H1 (cell line): ENCODE measurements at regions not wholly inside any gene's neighbourhood (a gene's known extent, or its start where the extent isn't known, plus 50 kb on each side); places are given as distances from the start of the nearest gene placed in this dataset.

ENCODE experiments used
- ATF2 ChIP-seq: IDR thresholded peaks from 2 replicates; pipeline ENCODE4 v1.6.1; 2012; ENCODE audit warnings: low read length, inconsistent platforms
- CEBPB ChIP-seq: IDR thresholded peaks from 2 replicates; pipeline ENCODE4 v1.6.1; 2012; ENCODE audit warnings: low read depth, low read length
- CTCF ChIP-seq, 3 experiments: IDR thresholded peaks; 1 replicate in 2 of 3; 2 replicates in 1 of 3; pipeline versions ENCODE4 v1.5.1 to v1.6.1; 2011; ENCODE audit warnings: low read length in 3 of 3, mild to moderate bottlenecking in 3 of 3, inconsistent platforms in 2 of 3, low read depth in 1 of 3, moderate library complexity in 1 of 3; ENCODE audit not compliant: insufficient read depth in 1 of 3; ENCODE audit errors: control extremely low read depth in 1 of 3
- EP300 ChIP-seq, 2 experiments: IDR thresholded peaks; 1 replicate in 1 of 2; 2 replicates in 1 of 2; pipeline ENCODE4 v1.6.1; 2011 to 2012; ENCODE audit warnings: low read depth in 2 of 2, low read length in 2 of 2, mild to moderate bottlenecking in 2 of 2, borderline replicate concordance in 1 of 2, inconsistent platforms in 1 of 2, moderate library complexity in 1 of 2
- NANOG ChIP-seq: IDR thresholded peaks from 2 replicates; pipeline ENCODE4 v1.6.1; 2011; ENCODE audit warnings: low read length, low read depth, mild to moderate bottlenecking, inconsistent platforms; ENCODE audit not compliant: insufficient read depth, poor library complexity, severe bottlenecking
- POLR2A ChIP-seq, 2 experiments: IDR thresholded peaks; 1 replicate in 1 of 2; 2 replicates in 1 of 2; pipeline ENCODE4 v1.6.1; 2011; ENCODE audit warnings: low read depth in 2 of 2, low read length in 2 of 2, mild to moderate bottlenecking in 2 of 2; ENCODE audit errors: control extremely low read depth in 1 of 2
- RAD21 ChIP-seq, 2 experiments: IDR thresholded peaks in 1 of 2; conservative IDR thresholded peaks in 1 of 2; 2 replicates each; pipeline ENCODE4 v1.6.1; 2011; ENCODE audit warnings: low read depth in 2 of 2, low read length in 2 of 2, improper control_type of control experiment in 1 of 2, inconsistent platforms in 1 of 2, mild to moderate bottlenecking in 1 of 2, moderate library complexity in 1 of 2
- TAF1 ChIP-seq: IDR thresholded peaks from 2 replicates; pipeline ENCODE4 v1.6.1; 2011; ENCODE audit warnings: mild to moderate bottlenecking, low read depth, low read length
- TF ChIP-seq, protein P1 (sequence below): IDR thresholded peaks from 2 replicates; pipeline ENCODE4 v1.6.1; 2012; ENCODE audit warnings: inconsistent platforms

- TF ChIP-seq POLR2A (IDR thresholded peaks at IDR 0.05; ENCODE audit: control extremely low read depth in 1 of 2, low read depth in 2 of 2, low read length in 2 of 2) (no peak), TAF1 (no peak), CTCF (IDR thresholded peaks at IDR 0.05; ENCODE audit: control extremely low read depth in 1 of 3, insufficient read depth in 1 of 3, low read depth in 1 of 3, low read length in 3 of 3) (no peak), RAD21 (IDR thresholded peaks at IDR 0.05 in 1 of 2, conservative IDR thresholded peaks at IDR 0.05 in 1 of 2; ENCODE audit: low read depth in 2 of 2, low read length in 2 of 2) (no peak), EP300 (IDR thresholded peaks at IDR 0.05; ENCODE audit: borderline replicate concordance in 1 of 2, low read depth in 2 of 2, low read length in 2 of 2) (no peak), NANOG (no peak), ATF2 (no peak), CEBPB (no peak)
- TF ChIP-seq, protein P1, sequence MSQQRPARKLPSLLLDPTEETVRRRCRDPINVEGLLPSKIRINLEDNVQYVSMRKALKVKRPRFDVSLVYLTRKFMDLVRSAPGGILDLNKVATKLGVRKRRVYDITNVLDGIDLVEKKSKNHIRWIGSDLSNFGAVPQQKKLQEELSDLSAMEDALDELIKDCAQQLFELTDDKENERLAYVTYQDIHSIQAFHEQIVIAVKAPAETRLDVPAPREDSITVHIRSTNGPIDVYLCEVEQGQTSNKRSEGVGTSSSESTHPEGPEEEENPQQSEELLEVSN, result no peak
Measured at GRCh38 chrX:4451591-4451990, 738.1 kb upstream of the PRKX start.
